Right cardiac atrium (tissue), 5 donors: ENCODE measurements at regions not wholly inside any gene's neighbourhood (a gene's known extent, or its start where the extent isn't known, plus 50 kb on each side); places are given as distances from the start of the nearest gene placed in this dataset.
"Not testable (repeated sequence)": the region's sequence is repeated elsewhere in the genome, so short reads cannot be mapped to it uniquely, and the experiment has no call there.

Experiments used
- ATAC-seq, 2 donors: fragments of 200-7000 bp; cut with Tn5 transposase; one replicate each; pipeline versions ENCODE4 v1.8.0 to v1.9.1; 2020; ENCODE audit warnings: moderate library complexity in 2 of 2, mild to moderate bottlenecking in 1 of 2
- DNase-seq, 3 donors: peaks; one replicate each; pipeline ENCODE4 v3.0.0-alpha.2; 2020
- H3K27ac ChIP-seq: one replicate; pipeline ENCODE4 v1.5.1; 2013; ENCODE audit warnings: mild to moderate bottlenecking, low read length, control low read depth, moderate library complexity
- H3K27me3 ChIP-seq: one replicate; pipeline ENCODE4 v1.6.1; 2013; ENCODE audit not compliant: control insufficient read depth, insufficient read depth
- H3K4me1 ChIP-seq: one replicate; pipeline ENCODE4 v1.6.1; 2013; ENCODE audit warnings: low read length; ENCODE audit not compliant: control insufficient read depth, insufficient read depth
- H3K4me3 ChIP-seq: one replicate; pipeline ENCODE4 v1.5.1; 2013; ENCODE audit warnings: low read length, control low read depth
- H3K9me3 ChIP-seq: one replicate; pipeline ENCODE4 v1.6.1; 2013; ENCODE audit warnings: low read length; ENCODE audit not compliant: control insufficient read depth
- WGBS: extraction: QIAGEN DNeasy Blood & Tissue Kit; methylation state at CpG from one replicate; pipeline ENCODE4 v1.1.7; 2013; 5-methylcytosine and 5-hydroxymethylcytosine counted together
- intact Hi-C, 4 donors: fragments of 100-400 bp; cut with DNase I; formaldehyde crosslinking; loops; one replicate each; pipeline versions ENCODE4 v1.11.0 to v1.14.0; 2022 to 2023
- donor health status: healthy with polysubstance abuse.
- donor health status: DM: no; HTN: yes; CAD: no.
- donor health status: DM: no; HTN: no; CAD: no.
- donor health status: DM: no; HTN: yes; CAD: no; lungs with severe emphysema.
- donor health status: DM: yes; HTN: yes; CAD: no.

GRCh38 chr17:63039899-63040602 is 74.0 kb downstream of the TANC2 start:
- no peaks in the 10 kb centered on the region for H3K9me3 ChIP-seq
- no peaks in the 10 kb centered on the region for H3K4me1 ChIP-seq
- DNase-seq (no peak), ATAC-seq (peak; percentile 48 to 79)
- 52% methylated on average over 5 of the region's 5 CpGs for WGBS
- H3K27ac ChIP-seq, result no peak overlapping the region
- intact Hi-C loops, result no loop called here
- peak overlapping the region; percentile 25 for H3K4me3 ChIP-seq
- H3K27me3 ChIP-seq, result no peaks in the 10 kb centered on the region

- DNase-seq, result no peak
- intact Hi-C loops, result no loop called here
- H3K27ac ChIP-seq, result no peak overlapping the region
- H3K9me3 ChIP-seq, result no peaks in the 10 kb centered on the region
- H3K4me1 ChIP-seq, result no peaks in the 10 kb centered on the region
- no peak for ATAC-seq
- H3K27me3 ChIP-seq, result no peaks in the 10 kb centered on the region
- no peak overlapping the region for H3K4me3 ChIP-seq
These were observed 74.8 kb downstream of the TANC2 start for GRCh38 chr17:63040816-63041215.

GRCh38 chr17:63041251-63041650 is 75.2 kb downstream of the TANC2 start:
- 60% methylated on average over 4 of the region's 4 CpGs for WGBS
- Histone ChIP-seq H3K4me1 (no peaks in the 10 kb centered on the region), H3K27ac (no peak overlapping the region), H3K4me3 (no peak overlapping the region), H3K27me3 (no peaks in the 10 kb centered on the region), H3K9me3 (no peaks in the 10 kb centered on the region)
- intact Hi-C loops, result no loop called here
- ATAC-seq (no peak), DNase-seq (no peak)

GRCh38 chr17:63041722-63042121 is 75.7 kb downstream of the TANC2 start:
- H3K27ac ChIP-seq, result no peak overlapping the region
- H3K4me1 ChIP-seq, result no peaks in the 10 kb centered on the region
- WGBS, result 83% methylated on average over 2 of the region's 2 CpGs
- no peaks in the 10 kb centered on the region for H3K27me3 ChIP-seq
- H3K9me3 ChIP-seq, result no peaks in the 10 kb centered on the region
- intact Hi-C loops, result no loop called here
- no peak for ATAC-seq
- DNase-seq, result no peak
- no peak overlapping the region for H3K4me3 ChIP-seq

GRCh38 chr17:63042256-63042812 is 76.3 kb downstream of the TANC2 start:
- ATAC-seq (no peak), DNase-seq (no peak)
- intact Hi-C loops, result no loop called here
- Histone ChIP-seq H3K27me3 (no peaks in the 10 kb centered on the region), H3K9me3 (no peaks in the 10 kb centered on the region), H3K4me3 (no peak overlapping the region), H3K4me1 (no peaks in the 10 kb centered on the region), H3K27ac (no peak overlapping the region)
- WGBS, result 59% methylated on average over 2 of the region's 2 CpGs

- H3K4me3 ChIP-seq, intact Hi-C loops, DNase-seq, H3K27ac ChIP-seq, ATAC-seq, H3K4me1 ChIP-seq, H3K9me3 ChIP-seq, H3K27me3 ChIP-seq: not testable (repeated sequence)
- 98% methylated on average over 2 of the region's 2 CpGs for WGBS
These were observed 91.5 kb downstream of the TANC2 start for GRCh38 chr17:63057560-63057959.

- Histone ChIP-seq H3K27me3 (no peaks in the 10 kb centered on the region), H3K27ac (no peak overlapping the region), H3K4me1 (no peaks in the 10 kb centered on the region), H3K9me3 (no peaks in the 10 kb centered on the region), H3K4me3 (no peak overlapping the region)
- 92% methylated on average over 4 of the region's 4 CpGs for WGBS
- intact Hi-C loops, result no loop called here
- peak in 2 of 3 donors; percentile 7 to 38 for DNase-seq
- ATAC-seq, result no peak
These were observed 100.3 kb downstream of the TANC2 start for GRCh38 chr17:63066158-63066813.

GRCh38 chr17:63069245-63069644 is 103.2 kb downstream of the TANC2 start:
- WGBS, result 87% methylated on average over 1 of the region's 1 CpG
- Histone ChIP-seq H3K27ac (no peak overlapping the region), H3K27me3 (no peaks in the 10 kb centered on the region), H3K9me3 (no peaks in the 10 kb centered on the region), H3K4me3 (no peak overlapping the region), H3K4me1 (no peaks in the 10 kb centered on the region)
- intact Hi-C loops, result no loop called here
- DNase-seq, result no peak
- no peak for ATAC-seq

- WGBS, result 88% methylated on average over 1 of the region's 1 CpG
These were observed 104.0 kb downstream of the TANC2 start for GRCh38 chr17:63070031-63070430.

GRCh38 chr17:63071797-63072196 is 105.8 kb downstream of the TANC2 start:
- no peak overlapping the region for H3K4me3 ChIP-seq
- no peak overlapping the region for H3K27ac ChIP-seq
- no peaks in the 10 kb centered on the region for H3K4me1 ChIP-seq
- no peaks in the 10 kb centered on the region for H3K27me3 ChIP-seq
- no peaks in the 10 kb centered on the region for H3K9me3 ChIP-seq
- ATAC-seq, result no peak
- intact Hi-C loops, result no loop called here
- no peak for DNase-seq
- WGBS, result 94% methylated on average over 2 of the region's 2 CpGs

More at GRCh38 chr17:63070031-63070430, 104.0 kb downstream of the TANC2 start:
- intact Hi-C loops, result no loop called here
- DNase-seq, result no peak
- ATAC-seq, result no peak
- Histone ChIP-seq H3K4me3 (no peak overlapping the region), H3K27me3 (no peaks in the 10 kb centered on the region), H3K4me1 (no peaks in the 10 kb centered on the region), H3K27ac (no peak overlapping the region), H3K9me3 (no peaks in the 10 kb centered on the region)

- ATAC-seq (no peak), DNase-seq (no peak)
- Histone ChIP-seq H3K27ac (no peak overlapping the region), H3K4me1 (no peaks in the 10 kb centered on the region), H3K9me3 (no peaks in the 10 kb centered on the region), H3K27me3 (no peaks in the 10 kb centered on the region), H3K4me3 (no peak overlapping the region)
- 83% methylated on average over 1 of the region's 1 CpG for WGBS
- intact Hi-C loops, result no loop called here
These were observed 109.9 kb downstream of the TANC2 start for GRCh38 chr17:63075969-63076368.
